Adrenal gland (tissue), 5 donors: ENCODE measurements at regions not wholly inside any gene's neighbourhood (a gene's known extent, or its start where the extent isn't known, plus 50 kb on each side); places are given as distances from the start of the nearest gene placed in this dataset.
"Not testable (repeated sequence)": the region's sequence is repeated elsewhere in the genome, so short reads cannot be mapped to it uniquely, and the experiment has no call there.

ENCODE experiments used
- POLR2A ChIP-seq, 2 donors: fragments of 450-650 bp; IDR thresholded peaks; one replicate each; pipeline ENCODE4 v1.6.1; 2017; ENCODE audit warnings: antibody characterized with exemption in 2 of 2, mild to moderate bottlenecking in 2 of 2, moderate library complexity in 1 of 2
- TF ChIP-seq, protein P1 (sequence below), 6 experiments: fragments of 450-650 bp in 4 of 6; fragments of 200-600 bp in 2 of 6; sonication (generic) in 1 of 6; IDR thresholded peaks; 1 replicate in 5 of 6; 2 replicates in 1 of 6; pipeline versions ENCODE4 v1.5.1 to v1.8.0; 2016 to 2021; ENCODE audit warnings: antibody characterized with exemption in 6 of 6, mild to moderate bottlenecking in 2 of 6, moderate library complexity in 1 of 6
- donor health status: DM: no; HTN: no; CAD: no.

GRCh38 chr1:120634816-120635806, 88.6 kb upstream of the NBPF26 start:
- not testable (repeated sequence) for TF ChIP-seq POLR2A (IDR thresholded peaks at IDR 0.05)
- TF ChIP-seq, protein P1, sequence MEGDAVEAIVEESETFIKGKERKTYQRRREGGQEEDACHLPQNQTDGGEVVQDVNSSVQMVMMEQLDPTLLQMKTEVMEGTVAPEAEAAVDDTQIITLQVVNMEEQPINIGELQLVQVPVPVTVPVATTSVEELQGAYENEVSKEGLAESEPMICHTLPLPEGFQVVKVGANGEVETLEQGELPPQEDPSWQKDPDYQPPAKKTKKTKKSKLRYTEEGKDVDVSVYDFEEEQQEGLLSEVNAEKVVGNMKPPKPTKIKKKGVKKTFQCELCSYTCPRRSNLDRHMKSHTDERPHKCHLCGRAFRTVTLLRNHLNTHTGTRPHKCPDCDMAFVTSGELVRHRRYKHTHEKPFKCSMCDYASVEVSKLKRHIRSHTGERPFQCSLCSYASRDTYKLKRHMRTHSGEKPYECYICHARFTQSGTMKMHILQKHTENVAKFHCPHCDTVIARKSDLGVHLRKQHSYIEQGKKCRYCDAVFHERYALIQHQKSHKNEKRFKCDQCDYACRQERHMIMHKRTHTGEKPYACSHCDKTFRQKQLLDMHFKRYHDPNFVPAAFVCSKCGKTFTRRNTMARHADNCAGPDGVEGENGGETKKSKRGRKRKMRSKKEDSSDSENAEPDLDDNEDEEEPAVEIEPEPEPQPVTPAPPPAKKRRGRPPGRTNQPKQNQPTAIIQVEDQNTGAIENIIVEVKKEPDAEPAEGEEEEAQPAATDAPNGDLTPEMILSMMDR (IDR thresholded peaks at IDR 0.05): not testable (repeated sequence)
